Right hindlimb (tissue), 1 donor: ENCODE measurements at regions not wholly inside any gene's neighbourhood (a gene's known extent, or its start where the extent isn't known, plus 50 kb on each side); places are given as distances from the start of the nearest gene placed in this dataset.
"Not testable (repeated sequence)": the region's sequence is repeated elsewhere in the genome, so short reads cannot be mapped to it uniquely, and the experiment has no call there.

ENCODE experiments used
- DNase-seq: peaks from one replicate; pipeline ENCODE4 v3.0.0-alpha.2; 2018

- DNase-seq, result no peak
Measured at GRCh38 chr5:43804723-43805122, 201.7 kb downstream of the NNT start.

GRCh38 chr5:43804041-43804440 lies 201.1 kb downstream of the NNT start:
- DNase-seq, result no peak

- no peak for DNase-seq
Measured at GRCh38 chr5:43802651-43803050, 199.7 kb downstream of the NNT start.

GRCh38 chr5:43802119-43802518 lies 199.1 kb downstream of the NNT start:
- no peak for DNase-seq

GRCh38 chr5:43798740-43799139 lies 195.8 kb downstream of the NNT start:
- no peak for DNase-seq

- DNase-seq, result not testable (repeated sequence)
Measured at GRCh38 chr5:43791880-43792279, 188.9 kb downstream of the NNT start.

- DNase-seq, result no peak
Measured at GRCh38 chr5:43785198-43785597, 182.2 kb downstream of the NNT start.

GRCh38 chr5:43780586-43780985 lies 177.6 kb downstream of the NNT start:
- DNase-seq, result no peak

GRCh38 chr5:43774881-43775399 lies 172.0 kb downstream of the NNT start:
- DNase-seq, result no peak

GRCh38 chr5:43773478-43773844 lies 170.5 kb downstream of the NNT start:
- DNase-seq, result no peak

- peak; percentile 68 for DNase-seq
Measured at GRCh38 chr5:43772764-43773477, 169.9 kb downstream of the NNT start.

GRCh38 chr5:43772458-43772763 lies 169.4 kb downstream of the NNT start:
- no peak for DNase-seq

- DNase-seq, result no peak
Measured at GRCh38 chr5:43771611-43772031, 168.6 kb downstream of the NNT start.

GRCh38 chr5:43769571-43770355 lies 166.8 kb downstream of the NNT start:
- peak; percentile 82 for DNase-seq
